DND-41 (cell line): ENCODE measurements at regions not wholly inside any gene's neighbourhood (a gene's known extent, or its start where the extent isn't known, plus 50 kb on each side); places are given as distances from the start of the nearest gene placed in this dataset.

Experiments used
- EZH2 ChIP-seq: IDR thresholded peaks from 3 replicates; pipeline ENCODE4 v1.6.1; 2012; ENCODE audit warnings: borderline replicate concordance, low read depth, mild to moderate bottlenecking, moderate library complexity, low read length, inconsistent platforms; ENCODE audit not compliant: severe bottlenecking
- TF ChIP-seq, protein P1 (sequence below): IDR thresholded peaks from 2 replicates; pipeline ENCODE4 v1.5.1; 2012; ENCODE audit warnings: borderline replicate concordance, low read length, moderate library complexity, mild to moderate bottlenecking; ENCODE audit not compliant: poor library complexity, severe bottlenecking; ENCODE audit errors: extremely low read depth

- TF ChIP-seq, protein P1, sequence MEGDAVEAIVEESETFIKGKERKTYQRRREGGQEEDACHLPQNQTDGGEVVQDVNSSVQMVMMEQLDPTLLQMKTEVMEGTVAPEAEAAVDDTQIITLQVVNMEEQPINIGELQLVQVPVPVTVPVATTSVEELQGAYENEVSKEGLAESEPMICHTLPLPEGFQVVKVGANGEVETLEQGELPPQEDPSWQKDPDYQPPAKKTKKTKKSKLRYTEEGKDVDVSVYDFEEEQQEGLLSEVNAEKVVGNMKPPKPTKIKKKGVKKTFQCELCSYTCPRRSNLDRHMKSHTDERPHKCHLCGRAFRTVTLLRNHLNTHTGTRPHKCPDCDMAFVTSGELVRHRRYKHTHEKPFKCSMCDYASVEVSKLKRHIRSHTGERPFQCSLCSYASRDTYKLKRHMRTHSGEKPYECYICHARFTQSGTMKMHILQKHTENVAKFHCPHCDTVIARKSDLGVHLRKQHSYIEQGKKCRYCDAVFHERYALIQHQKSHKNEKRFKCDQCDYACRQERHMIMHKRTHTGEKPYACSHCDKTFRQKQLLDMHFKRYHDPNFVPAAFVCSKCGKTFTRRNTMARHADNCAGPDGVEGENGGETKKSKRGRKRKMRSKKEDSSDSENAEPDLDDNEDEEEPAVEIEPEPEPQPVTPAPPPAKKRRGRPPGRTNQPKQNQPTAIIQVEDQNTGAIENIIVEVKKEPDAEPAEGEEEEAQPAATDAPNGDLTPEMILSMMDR, result no peak
- TF ChIP-seq EZH2, result no peak
These were observed 274.3 kb upstream of the PPARGC1A start for GRCh38 chr4:24164054-24164693.
